Spleen (tissue), 7 donors: ENCODE measurements at regions not wholly inside any gene's neighbourhood (a gene's known extent, or its start where the extent isn't known, plus 50 kb on each side); places are given as distances from the start of the nearest gene placed in this dataset.

ENCODE experiments used
- POLR2A ChIP-seq, 3 donors: fragments of 450-650 bp; IDR thresholded peaks; one replicate each; pipeline ENCODE4 v1.5.1; 2017; ENCODE audit warnings: antibody characterized with exemption in 3 of 3, mild to moderate bottlenecking in 1 of 3
- TF ChIP-seq, protein P1 (sequence below), 11 experiments: fragments of 200-600 bp in 7 of 11; fragments of 450-650 bp in 4 of 11; sonication (generic) in 4 of 11; IDR thresholded peaks in 8 of 11; conservative IDR thresholded peaks in 3 of 11; 1 replicate in 7 of 11; 2 replicates in 4 of 11; pipeline versions ENCODE4 v1.4.0 to v1.8.0; 2016 to 2021; ENCODE audit warnings: antibody characterized with exemption in 11 of 11, inconsistent platforms in 4 of 11, mild to moderate bottlenecking in 1 of 11
- donor health status: DM: no; HTN: no; CAD: no; lungs with moderate emphysema.
- donor health status: DM: no; HTN: no; CAD: no.
- donor health status: DM: no; HTN: no; CAD: no.

DNA sequence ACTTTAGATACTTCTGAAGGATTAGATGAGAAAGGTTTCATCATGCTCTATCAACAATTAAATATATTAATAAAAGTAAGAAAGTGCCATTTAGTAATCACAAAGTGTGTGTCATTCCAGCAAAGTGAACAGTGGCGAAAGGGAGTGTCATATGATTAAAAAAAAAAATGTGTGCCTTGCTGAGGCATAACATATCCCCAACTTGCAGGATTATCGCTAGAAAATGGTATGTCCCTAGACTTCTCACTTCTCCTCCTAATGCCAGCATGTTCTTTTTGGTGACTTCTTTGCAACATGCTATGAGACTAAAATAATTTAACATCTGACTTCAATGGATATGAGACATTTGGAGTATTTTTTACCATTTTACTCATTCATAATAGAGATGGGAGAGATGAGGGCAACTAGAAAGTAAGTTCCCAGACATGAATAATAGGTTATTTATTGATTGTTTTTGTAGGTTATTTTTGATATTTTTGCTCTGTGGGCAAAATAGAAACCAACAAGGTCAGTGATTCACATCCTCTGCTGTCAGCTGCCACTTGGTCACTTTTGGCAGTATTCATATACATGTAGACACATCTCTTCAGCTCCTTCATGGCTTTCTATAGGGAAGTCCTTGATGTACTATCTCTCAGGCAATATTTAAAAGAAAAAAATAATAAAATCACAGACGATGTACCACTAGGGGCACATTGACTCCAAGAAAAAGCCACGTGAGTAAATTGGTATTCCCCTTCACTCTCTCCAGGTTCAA, 370.1 kb downstream of the BMP2 start:
- no peak for TF ChIP-seq POLR2A (IDR thresholded peaks at IDR 0.05)
- TF ChIP-seq, protein P1, sequence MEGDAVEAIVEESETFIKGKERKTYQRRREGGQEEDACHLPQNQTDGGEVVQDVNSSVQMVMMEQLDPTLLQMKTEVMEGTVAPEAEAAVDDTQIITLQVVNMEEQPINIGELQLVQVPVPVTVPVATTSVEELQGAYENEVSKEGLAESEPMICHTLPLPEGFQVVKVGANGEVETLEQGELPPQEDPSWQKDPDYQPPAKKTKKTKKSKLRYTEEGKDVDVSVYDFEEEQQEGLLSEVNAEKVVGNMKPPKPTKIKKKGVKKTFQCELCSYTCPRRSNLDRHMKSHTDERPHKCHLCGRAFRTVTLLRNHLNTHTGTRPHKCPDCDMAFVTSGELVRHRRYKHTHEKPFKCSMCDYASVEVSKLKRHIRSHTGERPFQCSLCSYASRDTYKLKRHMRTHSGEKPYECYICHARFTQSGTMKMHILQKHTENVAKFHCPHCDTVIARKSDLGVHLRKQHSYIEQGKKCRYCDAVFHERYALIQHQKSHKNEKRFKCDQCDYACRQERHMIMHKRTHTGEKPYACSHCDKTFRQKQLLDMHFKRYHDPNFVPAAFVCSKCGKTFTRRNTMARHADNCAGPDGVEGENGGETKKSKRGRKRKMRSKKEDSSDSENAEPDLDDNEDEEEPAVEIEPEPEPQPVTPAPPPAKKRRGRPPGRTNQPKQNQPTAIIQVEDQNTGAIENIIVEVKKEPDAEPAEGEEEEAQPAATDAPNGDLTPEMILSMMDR (IDR thresholded peaks at IDR 0.05 in 8 of 11, conservative IDR thresholded peaks at IDR 0.05 in 3 of 11): no peak
